Neural progenitor cell (in vitro differentiated cells): ENCODE measurements at regions not wholly inside any gene's neighbourhood (a gene's known extent, or its start where the extent isn't known, plus 50 kb on each side); places are given as distances from the start of the nearest gene placed in this dataset.
A peak's percentile ranks its signal among the peaks of the same experiment; 100 is the strongest.

Experiments
- DNase-seq: peaks from one replicate; pipeline ENCODE4 v3.0.0-alpha.2; 2016; ENCODE audit warnings: low spot score
- H2AFZ ChIP-seq: fragments of 200-600 bp; sonication (generic); replicated peaks from 2 replicates; pipeline ENCODE4 v1.6.1; 2016; ENCODE audit warnings: antibody characterized with exemption
- H3F3A ChIP-seq: fragments of 200-600 bp; sonication (generic); 2 replicates; pipeline ENCODE4 v1.6.1; 2016; ENCODE audit warnings: antibody characterized with exemption, low read depth
- H3K27ac ChIP-seq: fragments of 200-600 bp; sonication (generic); 2 replicates; pipeline ENCODE4 v1.5.1; 2016; ENCODE audit warnings: mild to moderate bottlenecking
- H3K27me3 ChIP-seq: fragments of 200-600 bp; sonication (generic); 2 replicates; pipeline ENCODE4 v1.6.1; 2016; ENCODE audit warnings: mild to moderate bottlenecking, moderate library complexity
- H3K36me3 ChIP-seq: fragments of 200-600 bp; sonication (generic); 2 replicates; pipeline ENCODE4 v1.5.1; 2016
- H3K4me1 ChIP-seq: fragments of 200-600 bp; sonication (generic); 2 replicates; pipeline ENCODE4 v1.6.1; 2016; ENCODE audit warnings: mixed run types
- H3K4me2 ChIP-seq: fragments of 200-600 bp; sonication (generic); 2 replicates; pipeline ENCODE4 v1.6.1; 2016
- H3K4me3 ChIP-seq: fragments of 200-600 bp; sonication (generic); 2 replicates; pipeline ENCODE4 v1.5.1; 2016
- H3K79me2 ChIP-seq: fragments of 200-600 bp; sonication (generic); 2 replicates; pipeline ENCODE4 v1.6.1; 2016; ENCODE audit warnings: low read depth
- H3K9ac ChIP-seq: fragments of 200-600 bp; sonication (generic); 2 replicates; pipeline ENCODE4 v1.6.1; 2016
- H3K9me3 ChIP-seq: fragments of 200-600 bp; sonication (generic); 2 replicates; pipeline ENCODE4 v1.5.1; 2016; ENCODE audit warnings: low read depth
- H4K20me1 ChIP-seq: fragments of 200-600 bp; sonication (generic); 2 replicates; pipeline ENCODE4 v1.6.1; 2016; ENCODE audit warnings: low read depth
- H3K27ac Mint-ChIP-seq: 3 replicates; pipeline ENCODE4 v1.8.0; 2021; ENCODE audit warnings: mixed read lengths
- H3K27me3 Mint-ChIP-seq: 2 replicates; pipeline ENCODE4 v1.8.0; 2022; ENCODE audit warnings: low read depth, mild to moderate bottlenecking, inconsistent platforms, moderate library complexity, mixed read lengths; ENCODE audit not compliant: insufficient read depth
- H3K36me3 Mint-ChIP-seq: 3 replicates; pipeline ENCODE4 v1.8.0; 2021; ENCODE audit warnings: mixed read lengths
- H3K4me1 Mint-ChIP-seq: 3 replicates; pipeline ENCODE4 v1.8.0; 2021; ENCODE audit warnings: mixed read lengths
- H3K4me3 Mint-ChIP-seq: 3 replicates; pipeline ENCODE4 v1.8.0; 2021; ENCODE audit warnings: mild to moderate bottlenecking, moderate library complexity, mixed read lengths
- H3K9me3 Mint-ChIP-seq: 3 replicates; pipeline ENCODE4 v1.8.0; 2020; ENCODE audit warnings: mixed read lengths
- EZH2 ChIP-seq: fragments of 200-600 bp; sonication (generic); IDR thresholded peaks from 2 replicates; pipeline ENCODE4 v1.6.1; 2017; ENCODE audit warnings: antibody characterized with exemption, mild to moderate bottlenecking, moderate library complexity
- EZH2phosphoT487 ChIP-seq: fragments of 200-600 bp; sonication (generic); IDR thresholded peaks from 2 replicates; pipeline ENCODE4 v1.6.1; 2017; ENCODE audit warnings: antibody characterized with exemption
- TF ChIP-seq, protein P1 (sequence below): fragments of 200-600 bp; sonication (generic); IDR thresholded peaks from 2 replicates; pipeline ENCODE4 v1.5.1; 2017; ENCODE audit warnings: antibody characterized with exemption, mild to moderate bottlenecking

DNA sequence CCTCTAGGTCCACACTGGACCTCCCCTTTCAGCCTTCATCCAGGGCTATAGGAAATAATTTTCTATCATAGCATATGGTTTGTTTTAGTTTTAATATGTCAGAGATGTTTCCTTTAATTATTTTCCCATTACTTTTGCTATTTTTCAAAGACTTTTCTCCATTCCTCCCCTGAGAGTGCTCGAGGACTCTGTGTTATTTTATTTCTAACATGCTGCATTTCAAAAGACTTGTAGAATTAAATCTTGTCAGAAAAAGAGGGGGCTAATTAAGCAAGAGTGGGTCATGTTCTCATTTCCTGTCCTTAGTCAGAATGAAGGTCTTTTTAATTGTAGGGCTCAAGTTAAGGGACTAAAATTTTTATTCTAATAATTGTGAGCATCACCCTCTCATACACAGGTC lies 71.6 kb upstream of the CTTNBP2 start:
- Histone ChIP-seq H3K4me1 (peaks cover 8% of the 10 kb centered on the region), H3K27ac (no peak overlapping the region), H3K4me2 (no peak overlapping the region), H3K27me3 (peaks cover 75% of the 10 kb centered on the region), H2AFZ (no peak overlapping the region), H4K20me1 (no peaks in the 10 kb centered on the region), H3K9me3 (no peaks in the 10 kb centered on the region), H3K4me3 (no peak overlapping the region), H3K36me3 (peaks cover 3% of the 10 kb centered on the region), H3F3A (peaks cover 3% of the 10 kb centered on the region), H3K9ac (no peak overlapping the region), H3K79me2 (no peaks in the 10 kb centered on the region)
- H3K36me3 Mint-ChIP-seq: no peaks in the 10 kb centered on the region
- no peak overlapping the region for H3K27ac Mint-ChIP-seq
- no peak for DNase-seq
- H3K27me3 Mint-ChIP-seq: no peaks in the 10 kb centered on the region
- no peaks in the 10 kb centered on the region for H3K9me3 Mint-ChIP-seq
- no peak overlapping the region for H3K4me3 Mint-ChIP-seq
- no peaks in the 10 kb centered on the region for H3K4me1 Mint-ChIP-seq
- TF ChIP-seq, protein P1, sequence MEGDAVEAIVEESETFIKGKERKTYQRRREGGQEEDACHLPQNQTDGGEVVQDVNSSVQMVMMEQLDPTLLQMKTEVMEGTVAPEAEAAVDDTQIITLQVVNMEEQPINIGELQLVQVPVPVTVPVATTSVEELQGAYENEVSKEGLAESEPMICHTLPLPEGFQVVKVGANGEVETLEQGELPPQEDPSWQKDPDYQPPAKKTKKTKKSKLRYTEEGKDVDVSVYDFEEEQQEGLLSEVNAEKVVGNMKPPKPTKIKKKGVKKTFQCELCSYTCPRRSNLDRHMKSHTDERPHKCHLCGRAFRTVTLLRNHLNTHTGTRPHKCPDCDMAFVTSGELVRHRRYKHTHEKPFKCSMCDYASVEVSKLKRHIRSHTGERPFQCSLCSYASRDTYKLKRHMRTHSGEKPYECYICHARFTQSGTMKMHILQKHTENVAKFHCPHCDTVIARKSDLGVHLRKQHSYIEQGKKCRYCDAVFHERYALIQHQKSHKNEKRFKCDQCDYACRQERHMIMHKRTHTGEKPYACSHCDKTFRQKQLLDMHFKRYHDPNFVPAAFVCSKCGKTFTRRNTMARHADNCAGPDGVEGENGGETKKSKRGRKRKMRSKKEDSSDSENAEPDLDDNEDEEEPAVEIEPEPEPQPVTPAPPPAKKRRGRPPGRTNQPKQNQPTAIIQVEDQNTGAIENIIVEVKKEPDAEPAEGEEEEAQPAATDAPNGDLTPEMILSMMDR: no peak

- Mint-ChIP-seq H3K4me1 (no peaks in the 10 kb centered on the region), H3K36me3 (no peaks in the 10 kb centered on the region), H3K27ac (no peak overlapping the region), H3K4me3 (no peak overlapping the region), H3K27me3 (no peaks in the 10 kb centered on the region), H3K9me3 (no peaks in the 10 kb centered on the region)
- no peaks in the 10 kb centered on the region for H3K79me2 ChIP-seq
- H3K36me3 ChIP-seq: peaks cover 3% of the 10 kb centered on the region
- no peak overlapping the region for H3K4me3 ChIP-seq
- peaks cover 3% of the 10 kb centered on the region for H3F3A ChIP-seq
- peak; percentile 32 for DNase-seq
- no peak overlapping the region for H3K27ac ChIP-seq
- no peak overlapping the region for H3K9ac ChIP-seq
- TF ChIP-seq EZH2 (no peak), EZH2phosphoT487 (no peak)
- TF ChIP-seq, protein P1: no peak
- H3K4me1 ChIP-seq: peaks cover 8% of the 10 kb centered on the region
- no peaks in the 10 kb centered on the region for H4K20me1 ChIP-seq
- no peak overlapping the region for H3K4me2 ChIP-seq
- no peaks in the 10 kb centered on the region for H3K9me3 ChIP-seq
- H2AFZ ChIP-seq: peak overlapping the region; percentile 79
- H3K27me3 ChIP-seq: peaks cover 87% of the 10 kb centered on the region
Observed at GRCh38 chr7:117946151-117946633, 73.0 kb upstream of the CTTNBP2 start.

DNA sequence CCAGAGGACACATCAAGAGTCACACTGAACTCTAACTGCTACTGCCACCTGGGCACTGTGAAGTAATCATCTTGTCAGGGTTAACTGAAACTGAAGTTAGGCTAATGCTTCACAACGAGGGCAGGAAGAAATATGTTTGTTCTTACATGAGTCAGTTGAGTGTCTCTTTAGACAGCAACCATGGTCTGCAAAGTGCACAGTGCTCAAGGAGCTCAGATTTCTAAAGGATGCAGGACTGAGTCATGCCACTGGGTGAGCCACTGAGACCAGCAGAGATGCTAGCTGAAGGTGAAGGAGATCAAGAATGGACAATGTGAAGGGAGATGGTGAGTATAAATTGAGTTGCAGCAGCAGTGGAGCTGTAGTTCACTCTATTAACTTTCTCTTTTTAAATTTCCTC lies 76.0 kb upstream of the CTTNBP2 start:
- Mint-ChIP-seq H3K36me3 (no peaks in the 10 kb centered on the region), H3K27me3 (no peaks in the 10 kb centered on the region), H3K9me3 (no peaks in the 10 kb centered on the region), H3K27ac (no peak overlapping the region), H3K4me1 (no peaks in the 10 kb centered on the region), H3K4me3 (no peak overlapping the region)
- Histone ChIP-seq H3K9ac (no peak overlapping the region), H3K9me3 (no peaks in the 10 kb centered on the region), H3K27me3 (peaks cover 70% of the 10 kb centered on the region), H3K79me2 (no peaks in the 10 kb centered on the region), H3K4me2 (no peak overlapping the region), H3K36me3 (no peaks in the 10 kb centered on the region), H3K27ac (no peak overlapping the region), H3K4me3 (no peak overlapping the region), H4K20me1 (no peaks in the 10 kb centered on the region), H2AFZ (no peak overlapping the region), H3F3A (peaks cover 3% of the 10 kb centered on the region), H3K4me1 (peaks cover 8% of the 10 kb centered on the region)
- DNase-seq: no peak
- TF ChIP-seq EZH2phosphoT487: no peak
- TF ChIP-seq EZH2: no peak

- no peaks in the 10 kb centered on the region for H3K36me3 ChIP-seq
- no peak overlapping the region for H3K4me3 Mint-ChIP-seq
- no peaks in the 10 kb centered on the region for H3K9me3 Mint-ChIP-seq
- no peak overlapping the region for H3K4me3 ChIP-seq
- H3F3A ChIP-seq: peaks cover 3% of the 10 kb centered on the region
- no peaks in the 10 kb centered on the region for H4K20me1 ChIP-seq
- H3K27me3 ChIP-seq: peaks cover 55% of the 10 kb centered on the region
- no peaks in the 10 kb centered on the region for H3K79me2 ChIP-seq
- H3K36me3 Mint-ChIP-seq: no peaks in the 10 kb centered on the region
- DNase-seq: no peak
- H3K4me1 Mint-ChIP-seq: no peaks in the 10 kb centered on the region
- H3K4me1 ChIP-seq: peaks cover 8% of the 10 kb centered on the region
- H3K9ac ChIP-seq: no peak overlapping the region
- H3K27ac ChIP-seq: no peak overlapping the region
- no peak overlapping the region for H3K4me2 ChIP-seq
- H3K27ac Mint-ChIP-seq: no peak overlapping the region
- H3K9me3 ChIP-seq: no peaks in the 10 kb centered on the region
- no peak overlapping the region for H2AFZ ChIP-seq
- no peak for TF ChIP-seq EZH2
- no peaks in the 10 kb centered on the region for H3K27me3 Mint-ChIP-seq
Observed at GRCh38 chr7:117950601-117951260, 77.5 kb upstream of the CTTNBP2 start.
